Epithelial cell of esophagus (primary cell): ENCODE measurements at regions not wholly inside any gene's neighbourhood (a gene's known extent, or its start where the extent isn't known, plus 50 kb on each side); places are given as distances from the start of the nearest gene placed in this dataset.

ENCODE experiments used
- DNase-seq: peaks from one replicate; pipeline ENCODE4 v3.0.0; 2010; ENCODE audit warnings: low read depth
- H3K4me3 ChIP-seq: 2 replicates; pipeline ENCODE4 v1.5.1; 2011; ENCODE audit warnings: mild to moderate bottlenecking, low read length, control low read depth
- TF ChIP-seq, protein P1 (sequence below): IDR thresholded peaks from 2 replicates; pipeline ENCODE4 v1.5.1; 2011; ENCODE audit warnings: low read depth, mild to moderate bottlenecking, low read length, control low read depth, inconsistent platforms; ENCODE audit not compliant: insufficient read depth; ENCODE audit errors: missing control alignments

DNA sequence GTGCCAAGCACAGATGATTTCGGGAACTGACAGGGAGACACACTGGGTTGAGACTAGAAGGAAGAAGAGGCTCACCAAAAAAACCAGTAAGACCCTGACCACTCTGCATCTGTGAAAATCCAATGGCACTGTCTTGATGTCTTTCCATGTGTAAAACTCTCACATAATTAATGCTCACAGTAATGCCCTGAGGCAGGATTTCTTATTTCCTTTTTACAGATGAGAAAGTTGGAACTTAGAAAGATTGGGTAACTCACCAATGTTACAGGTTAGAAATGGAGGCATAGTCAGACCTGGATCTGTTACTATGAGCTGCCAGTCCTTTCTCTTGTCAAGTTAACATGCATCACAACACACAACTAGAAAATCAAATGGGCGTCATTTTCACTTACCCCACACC is 151.0 kb upstream of the MCHR2 start:
- TF ChIP-seq, protein P1, sequence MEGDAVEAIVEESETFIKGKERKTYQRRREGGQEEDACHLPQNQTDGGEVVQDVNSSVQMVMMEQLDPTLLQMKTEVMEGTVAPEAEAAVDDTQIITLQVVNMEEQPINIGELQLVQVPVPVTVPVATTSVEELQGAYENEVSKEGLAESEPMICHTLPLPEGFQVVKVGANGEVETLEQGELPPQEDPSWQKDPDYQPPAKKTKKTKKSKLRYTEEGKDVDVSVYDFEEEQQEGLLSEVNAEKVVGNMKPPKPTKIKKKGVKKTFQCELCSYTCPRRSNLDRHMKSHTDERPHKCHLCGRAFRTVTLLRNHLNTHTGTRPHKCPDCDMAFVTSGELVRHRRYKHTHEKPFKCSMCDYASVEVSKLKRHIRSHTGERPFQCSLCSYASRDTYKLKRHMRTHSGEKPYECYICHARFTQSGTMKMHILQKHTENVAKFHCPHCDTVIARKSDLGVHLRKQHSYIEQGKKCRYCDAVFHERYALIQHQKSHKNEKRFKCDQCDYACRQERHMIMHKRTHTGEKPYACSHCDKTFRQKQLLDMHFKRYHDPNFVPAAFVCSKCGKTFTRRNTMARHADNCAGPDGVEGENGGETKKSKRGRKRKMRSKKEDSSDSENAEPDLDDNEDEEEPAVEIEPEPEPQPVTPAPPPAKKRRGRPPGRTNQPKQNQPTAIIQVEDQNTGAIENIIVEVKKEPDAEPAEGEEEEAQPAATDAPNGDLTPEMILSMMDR: no peak
- peak; percentile 36 for DNase-seq
- no peak overlapping the region for H3K4me3 ChIP-seq

DNA sequence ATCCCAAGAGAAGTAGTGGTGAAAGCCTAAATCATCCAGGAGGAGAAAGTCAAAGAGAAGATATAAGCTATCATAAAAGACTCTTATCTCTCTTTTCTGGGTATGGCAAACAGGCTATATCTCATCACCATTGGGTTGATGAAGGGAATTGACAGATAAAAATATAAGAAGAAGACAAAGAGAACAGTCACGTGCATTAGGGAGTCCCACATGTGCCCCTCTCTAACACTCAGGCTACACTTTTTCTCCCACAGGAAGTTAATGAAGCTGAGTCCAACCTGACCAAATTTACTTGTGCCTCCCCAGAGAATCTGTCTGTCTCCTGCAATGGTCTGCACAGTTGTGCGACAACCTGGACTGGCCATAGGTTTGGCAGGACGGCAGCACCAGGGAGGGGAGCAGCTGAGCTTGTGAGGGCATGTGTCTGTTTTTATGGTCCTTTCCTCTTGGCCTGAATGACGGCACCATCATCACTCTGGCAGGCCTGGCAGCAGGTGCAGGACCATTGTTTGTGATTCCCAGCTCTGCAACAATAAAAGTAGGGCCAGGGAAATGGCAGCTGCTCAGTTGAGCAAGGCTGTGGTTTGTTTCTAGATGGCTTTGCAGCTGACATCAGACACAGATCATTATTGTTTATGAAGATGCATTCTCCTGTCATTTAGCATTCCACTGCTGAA is 144.5 kb upstream of the MCHR2 start:
- TF ChIP-seq, protein P1: no peak
- DNase-seq: no peak

DNA sequence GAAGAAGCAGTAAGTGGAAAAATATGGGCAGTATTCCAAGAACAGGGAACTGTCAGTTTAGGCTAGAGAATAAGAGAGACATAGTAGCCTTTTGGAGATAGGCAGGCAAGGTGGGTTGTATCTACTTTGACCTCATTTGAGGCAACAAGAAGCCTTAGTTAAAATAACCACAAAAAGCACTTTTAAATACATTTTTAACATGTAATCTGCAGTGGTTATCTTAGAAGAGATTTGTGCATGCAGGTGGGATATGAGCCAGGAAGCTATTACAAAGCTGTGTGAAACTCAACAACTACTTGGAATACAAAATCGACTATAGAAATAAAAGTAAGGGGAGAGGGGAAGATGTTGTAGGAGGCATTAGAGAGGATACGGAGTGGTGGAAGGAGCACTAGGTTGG is 143.7 kb upstream of the MCHR2 start:
- no peak for DNase-seq
- TF ChIP-seq, protein P1: no peak
- no peak overlapping the region for H3K4me3 ChIP-seq

More for the DNA sequence above, 144.5 kb upstream of the MCHR2 start:
- no peak overlapping the region for H3K4me3 ChIP-seq

DNA sequence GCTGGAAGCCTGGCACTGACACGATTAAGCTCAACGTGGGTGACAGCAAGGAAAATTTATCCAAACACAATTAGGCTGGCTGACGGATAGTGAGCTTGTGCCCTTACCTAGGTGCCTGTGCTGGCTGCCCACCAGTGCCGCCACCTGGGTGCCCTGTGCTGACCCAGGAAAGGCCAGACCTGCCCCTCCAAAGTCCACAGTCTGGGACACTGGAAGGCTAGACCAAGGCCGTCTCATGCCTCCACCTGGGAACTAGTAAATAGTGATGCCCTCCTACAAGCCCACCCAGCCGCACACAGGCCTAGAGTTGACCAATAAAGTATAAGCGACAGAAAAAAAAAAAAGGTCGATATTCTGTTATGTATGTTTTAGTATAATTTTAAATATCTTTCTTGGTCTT is 142.6 kb upstream of the MCHR2 start:
- no peak overlapping the region for H3K4me3 ChIP-seq
- no peak for DNase-seq
- TF ChIP-seq, protein P1: no peak

DNA sequence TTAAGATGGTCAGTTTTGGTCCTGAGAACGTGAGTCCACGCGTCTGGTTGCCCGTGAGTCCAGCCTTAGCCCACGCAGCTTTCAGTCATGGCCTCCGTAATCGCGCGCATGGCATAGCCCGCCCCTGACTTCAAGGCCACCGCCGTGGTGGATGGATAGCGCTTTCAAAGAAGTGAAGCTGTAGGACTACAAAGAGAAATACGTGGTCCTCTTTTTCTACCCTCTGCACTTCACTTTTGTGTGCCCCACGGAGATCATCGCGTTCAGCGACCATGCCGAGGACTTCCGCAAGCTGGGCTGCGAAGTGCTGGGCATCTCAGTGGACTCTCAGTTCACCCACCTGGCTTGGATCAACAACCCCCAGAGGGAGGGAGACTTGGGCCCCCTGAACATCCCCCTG is 142.0 kb upstream of the MCHR2 start:
- H3K4me3 ChIP-seq: no peak overlapping the region
- no peak for DNase-seq
- TF ChIP-seq, protein P1: no peak

DNA sequence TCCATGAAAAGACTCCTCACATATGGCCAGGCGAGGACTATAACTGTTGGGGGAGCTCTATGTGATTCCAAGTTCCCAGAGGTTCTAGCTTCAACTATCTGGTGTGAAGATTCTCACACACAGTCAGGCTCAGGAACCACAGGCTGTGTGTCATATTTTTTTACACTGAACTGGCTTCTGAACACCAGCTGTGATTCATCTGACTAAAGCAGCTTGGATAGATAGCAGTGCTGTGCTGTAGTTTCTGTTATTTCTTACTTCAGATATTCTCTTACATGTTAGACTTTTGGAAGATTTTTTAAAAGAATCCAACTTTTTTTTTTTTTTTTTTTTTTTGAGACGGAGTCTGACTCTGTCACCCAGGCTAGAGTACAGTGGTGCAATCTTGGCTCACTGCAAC is 140.7 kb upstream of the MCHR2 start:
- TF ChIP-seq, protein P1: no peak
- peak; percentile 21 for DNase-seq
- H3K4me3 ChIP-seq: no peak overlapping the region

DNA sequence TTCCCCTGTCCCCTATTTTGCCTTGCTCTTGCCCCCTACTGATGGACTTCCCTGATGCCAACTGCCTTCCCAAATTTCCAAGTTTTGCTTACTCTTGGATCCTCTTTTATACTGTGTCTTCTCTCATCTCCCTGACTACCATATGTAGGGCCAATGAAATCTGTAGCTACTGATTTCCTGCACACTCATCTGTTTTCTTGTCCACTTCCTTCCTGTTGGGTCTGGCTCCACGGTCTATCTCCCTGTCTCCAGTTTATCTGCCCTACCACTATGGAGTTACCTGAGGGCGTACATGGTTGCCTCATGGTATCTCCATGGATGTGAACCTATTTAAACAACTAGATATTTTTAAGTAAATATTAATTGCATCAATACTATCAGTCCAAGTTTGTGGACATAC is 140.3 kb upstream of the MCHR2 start:
- TF ChIP-seq, protein P1: no peak
- DNase-seq: no peak
- H3K4me3 ChIP-seq: no peak overlapping the region
